ENCODE measurements at regions not wholly inside any gene's neighbourhood (a gene's known extent, or its start where the extent isn't known, plus 50 kb on each side); places are given as distances from the start of the nearest gene placed in this dataset.

DNA sequence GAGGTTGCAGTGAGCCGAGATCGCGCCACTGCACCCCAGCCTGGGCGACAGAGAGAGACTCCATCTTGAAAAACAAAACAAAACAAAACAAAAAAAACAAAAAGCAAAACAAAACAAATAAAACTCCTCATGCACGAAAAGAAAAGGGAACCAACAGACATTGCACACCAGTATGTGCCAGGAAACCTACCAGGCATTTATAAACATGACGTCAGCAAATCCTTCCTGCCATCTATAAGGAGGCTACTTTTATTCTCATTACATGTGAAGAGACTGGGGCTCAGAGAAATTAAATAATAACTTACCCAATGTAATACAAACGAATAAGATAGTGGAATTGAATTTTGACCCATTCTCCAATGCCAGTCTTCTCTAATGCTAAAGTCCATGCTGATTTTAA, 197.2 kb downstream of the NUFIP1 start:
- TF ChIP-seq, protein P1, sequence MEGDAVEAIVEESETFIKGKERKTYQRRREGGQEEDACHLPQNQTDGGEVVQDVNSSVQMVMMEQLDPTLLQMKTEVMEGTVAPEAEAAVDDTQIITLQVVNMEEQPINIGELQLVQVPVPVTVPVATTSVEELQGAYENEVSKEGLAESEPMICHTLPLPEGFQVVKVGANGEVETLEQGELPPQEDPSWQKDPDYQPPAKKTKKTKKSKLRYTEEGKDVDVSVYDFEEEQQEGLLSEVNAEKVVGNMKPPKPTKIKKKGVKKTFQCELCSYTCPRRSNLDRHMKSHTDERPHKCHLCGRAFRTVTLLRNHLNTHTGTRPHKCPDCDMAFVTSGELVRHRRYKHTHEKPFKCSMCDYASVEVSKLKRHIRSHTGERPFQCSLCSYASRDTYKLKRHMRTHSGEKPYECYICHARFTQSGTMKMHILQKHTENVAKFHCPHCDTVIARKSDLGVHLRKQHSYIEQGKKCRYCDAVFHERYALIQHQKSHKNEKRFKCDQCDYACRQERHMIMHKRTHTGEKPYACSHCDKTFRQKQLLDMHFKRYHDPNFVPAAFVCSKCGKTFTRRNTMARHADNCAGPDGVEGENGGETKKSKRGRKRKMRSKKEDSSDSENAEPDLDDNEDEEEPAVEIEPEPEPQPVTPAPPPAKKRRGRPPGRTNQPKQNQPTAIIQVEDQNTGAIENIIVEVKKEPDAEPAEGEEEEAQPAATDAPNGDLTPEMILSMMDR (IDR thresholded peaks at IDR 0.05), result no peak
- TF ChIP-seq POLR2A (IDR thresholded peaks at IDR 0.05), result no peak

Measured in testis (tissue), 2 donors.